Lower leg skin (tissue), 3 donors: ENCODE measurements at regions not wholly inside any gene's neighbourhood (a gene's known extent, or its start where the extent isn't known, plus 50 kb on each side); places are given as distances from the start of the nearest gene placed in this dataset.

Source experiments
- CTCF ChIP-seq, 3 donors: fragments of 450-650 bp; IDR thresholded peaks; one replicate each; pipeline ENCODE4 v1.5.1; 2016; ENCODE audit warnings: antibody characterized with exemption in 3 of 3, mild to moderate bottlenecking in 3 of 3, moderate library complexity in 2 of 3
- POLR2A ChIP-seq, 2 donors: fragments of 450-650 bp; IDR thresholded peaks; one replicate each; pipeline ENCODE4 v1.6.1; 2016 to 2017; ENCODE audit warnings: antibody characterized with exemption in 2 of 2, mild to moderate bottlenecking in 1 of 2, moderate library complexity in 1 of 2

- TF ChIP-seq CTCF (IDR thresholded peaks at IDR 0.05) (no peak), POLR2A (IDR thresholded peaks at IDR 0.05) (no peak)
These were observed 87.8 kb upstream of the PDE3A start for GRCh38 chr12:20280515-20280914.
